Neuronal stem cell (in vitro differentiated cells): ENCODE measurements at regions not wholly inside any gene's neighbourhood (a gene's known extent, or its start where the extent isn't known, plus 50 kb on each side); places are given as distances from the start of the nearest gene placed in this dataset. TPM values are rescaled to one million over a fixed set of nuclear protein-coding genes. Genes with fewer than 3 reads are reported as not detected.
A peak's percentile ranks its signal among the peaks of the same experiment; 100 is the strongest.

Source experiments
- DNase-seq: peaks from one replicate; pipeline ENCODE4 v3.0.0-alpha.2; 2013; ENCODE audit warnings: low spot score
- H2AFZ ChIP-seq: one replicate; pipeline ENCODE4 v1.6.1; 2013; ENCODE audit warnings: mild to moderate bottlenecking, low read length, inconsistent platforms
- H2AK5ac ChIP-seq: 2 replicates; pipeline ENCODE4 v1.6.1; 2013; ENCODE audit warnings: low read depth, mild to moderate bottlenecking, inconsistent platforms, low read length, moderate library complexity, mixed read lengths
- H2BK120ac ChIP-seq: 2 replicates; pipeline ENCODE4 v1.6.1; 2013; ENCODE audit warnings: low read depth, mild to moderate bottlenecking, inconsistent platforms, low read length, moderate library complexity, mixed read lengths
- H2BK12ac ChIP-seq: one replicate; pipeline ENCODE4 v1.6.1; 2013; ENCODE audit warnings: low read length, inconsistent platforms
- H2BK15ac ChIP-seq: 2 replicates; pipeline ENCODE4 v1.6.1; 2013; ENCODE audit warnings: mild to moderate bottlenecking, low read length, inconsistent platforms, mixed read lengths
- H2BK5ac ChIP-seq: one replicate; pipeline ENCODE4 v1.6.1; 2013; ENCODE audit warnings: inconsistent platforms, mild to moderate bottlenecking, low read length, moderate library complexity
- H3K14ac ChIP-seq: one replicate; pipeline ENCODE4 v1.6.1; 2013; ENCODE audit warnings: low read length, inconsistent platforms
- H3K18ac ChIP-seq: 2 replicates; pipeline ENCODE4 v1.6.1; 2013; ENCODE audit warnings: low read length, inconsistent platforms
- H3K23ac ChIP-seq: 2 replicates; pipeline ENCODE4 v1.6.1; 2013; ENCODE audit warnings: low read depth, mild to moderate bottlenecking, mixed read lengths, low read length, inconsistent platforms; ENCODE audit not compliant: poor library complexity
- H3K27ac ChIP-seq: replicated peaks from 3 replicates; pipeline ENCODE4 v1.5.1; 2013; ENCODE audit warnings: low read length, inconsistent platforms
- H3K27me3 ChIP-seq, 3 experiments: 2 replicates each; pipeline ENCODE4 v1.6.1; 2013; ENCODE audit warnings: low read length in 3 of 3, mild to moderate bottlenecking in 2 of 3, inconsistent platforms in 1 of 3, low read depth in 1 of 3, mixed read lengths in 1 of 3, moderate library complexity in 1 of 3; ENCODE audit not compliant: control insufficient read depth in 3 of 3, insufficient read depth in 3 of 3
- H3K36me3 ChIP-seq, 2 donors: replicated peaks in 1 of 2; 2 replicates each; pipeline ENCODE4 v1.6.1; 2013; ENCODE audit warnings: low read length in 2 of 2; ENCODE audit not compliant: control insufficient read depth in 2 of 2, insufficient read depth in 2 of 2
- H3K4ac ChIP-seq: 2 replicates; pipeline ENCODE4 v1.6.1; 2013; ENCODE audit warnings: inconsistent platforms, mild to moderate bottlenecking, low read length, moderate library complexity
- H3K4me1 ChIP-seq, 2 donors: 1 replicate in 1 of 2; 2 replicates in 1 of 2; pipeline ENCODE4 v1.6.1; 2013; ENCODE audit warnings: low read length in 2 of 2, low read depth in 1 of 2; ENCODE audit not compliant: control insufficient read depth in 2 of 2, insufficient read depth in 1 of 2
- H3K4me2 ChIP-seq: one replicate; pipeline ENCODE4 v1.6.1; 2013; ENCODE audit warnings: mild to moderate bottlenecking, low read length, inconsistent platforms; ENCODE audit not compliant: insufficient read depth, poor library complexity, severe bottlenecking
- H3K4me3 ChIP-seq, 2 donors: 2 replicates each; pipeline ENCODE4 v1.5.1; 2013; ENCODE audit warnings: low read length in 2 of 2, mild to moderate bottlenecking in 2 of 2, inconsistent platforms in 1 of 2, moderate library complexity in 1 of 2
- H3K79me1 ChIP-seq: one replicate; pipeline ENCODE4 v1.6.1; 2013; ENCODE audit warnings: low read depth, mild to moderate bottlenecking, inconsistent platforms, low read length, moderate library complexity
- H3K9ac ChIP-seq: one replicate; pipeline ENCODE4 v1.6.1; 2013; ENCODE audit warnings: mild to moderate bottlenecking, low read depth, low read length, inconsistent platforms; ENCODE audit not compliant: poor library complexity
- H3K9me3 ChIP-seq, 2 donors: replicated peaks in 1 of 2; 2 replicates each; pipeline versions ENCODE3 to v1.6.1; 2013; ENCODE audit warnings: low read length in 2 of 2, mild to moderate bottlenecking in 2 of 2, inconsistent platforms in 1 of 2, low read depth in 1 of 2, mixed read lengths in 1 of 2, moderate library complexity in 1 of 2; ENCODE audit not compliant: control insufficient read depth in 2 of 2, insufficient read depth in 1 of 2
- H4K8ac ChIP-seq: one replicate; pipeline ENCODE4 v1.6.1; 2013; ENCODE audit warnings: low read depth, mild to moderate bottlenecking, inconsistent platforms, low read length, moderate library complexity
- H4K91ac ChIP-seq: one replicate; pipeline ENCODE4 v1.6.1; 2013; ENCODE audit warnings: low read length, low read depth, mild to moderate bottlenecking, inconsistent platforms; ENCODE audit not compliant: poor library complexity
- WGBS, 2 donors: extraction: QIAGEN DNeasy Blood & Tissue Kit; methylation state at CpG; one replicate each; pipeline ENCODE4 v1.1.7; 2013; ENCODE audit warnings: missing lambda C conversion rate in 2 of 2, mixed read lengths in 1 of 2; ENCODE audit not compliant: insufficient read length in 2 of 2, insufficient replicate concordance in 1 of 2; ENCODE audit errors: extremely low coverage in 2 of 2; 5-methylcytosine and 5-hydroxymethylcytosine counted together
- small RNA-seq: library from polyadenylated mRNA; stranded (forward); fragments of <200 nt; extraction: miRNeasy Mini kit (QIAGEN cat#:217004); gene quantifications from one replicate; pipeline ENCODE3, GENCODE V24; 2013; ENCODE audit not compliant: insufficient read depth

DNA sequence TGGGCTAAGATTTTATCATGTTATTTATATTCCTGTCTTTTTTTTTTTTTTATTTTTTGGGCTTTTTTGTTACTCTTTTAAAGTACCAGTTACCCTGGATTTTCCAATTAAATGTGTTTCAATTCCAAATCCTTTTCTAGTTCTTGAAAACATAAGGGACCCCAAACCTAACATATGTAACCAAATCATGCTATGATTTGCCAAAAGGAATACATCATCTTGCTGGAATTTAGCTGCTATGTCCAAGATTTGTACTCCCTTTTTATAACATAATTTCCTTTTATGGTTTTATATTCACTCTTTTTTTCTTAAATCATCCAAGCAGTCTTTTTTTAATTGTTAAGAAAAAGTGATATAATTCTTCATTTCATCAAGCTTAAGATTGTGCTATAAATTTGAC lies 60.9 kb upstream of the DSEL start:
- H3K4me2 ChIP-seq, result no peak overlapping the region

DNA sequence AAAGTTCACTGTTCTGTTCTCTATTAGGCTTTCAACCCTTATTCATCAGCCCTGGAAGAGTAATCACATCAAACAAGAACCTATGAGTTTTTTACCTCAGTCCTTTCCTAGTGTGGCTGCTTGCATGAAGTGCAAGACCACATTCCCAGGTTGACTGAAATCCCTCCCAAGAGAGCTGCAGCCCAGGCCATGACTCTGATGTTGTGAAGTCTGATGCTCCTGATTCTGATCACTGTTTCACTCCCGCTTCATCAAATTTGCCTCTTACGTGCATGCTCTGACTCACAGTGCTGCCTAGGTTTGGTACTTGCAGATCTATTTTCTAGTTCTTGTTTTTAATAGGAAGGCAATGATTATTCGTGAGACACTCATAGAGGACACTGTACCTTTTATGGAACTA lies 58.2 kb upstream of the DSEL start:
- DNase-seq, result no peak
- no peak overlapping the region for H4K8ac ChIP-seq
- no peak overlapping the region for H2BK120ac ChIP-seq
- H2BK12ac ChIP-seq, result no peak overlapping the region
- no peak overlapping the region for H2AK5ac ChIP-seq
- H3K18ac ChIP-seq, result no peak overlapping the region
- no peaks in the 10 kb centered on the region for H3K36me3 ChIP-seq
- no peak overlapping the region for H3K9ac ChIP-seq
- H3K4ac ChIP-seq, result no peak overlapping the region
- H3K4me3 ChIP-seq, result no peak overlapping the region
- H3K9me3 ChIP-seq, result no peaks in the 10 kb centered on the region
- no peak overlapping the region for H2BK5ac ChIP-seq
- H3K27ac ChIP-seq, result no peak overlapping the region
- no peak overlapping the region for H2BK15ac ChIP-seq
- H2AFZ ChIP-seq, result no peak overlapping the region
- no peak overlapping the region for H3K4me2 ChIP-seq
- H3K4me1 ChIP-seq, result no peaks in the 10 kb centered on the region
- H3K14ac ChIP-seq, result no peak overlapping the region
- no peak overlapping the region for H3K23ac ChIP-seq
- no CpG with 5 or more reads among the region's 3 CpGs for WGBS, 2 donors
- no peaks in the 10 kb centered on the region for H3K27me3 ChIP-seq
- no peak overlapping the region for H4K91ac ChIP-seq
- H3K79me1 ChIP-seq, result no peaks in the 10 kb centered on the region

More for the DNA sequence above, 60.9 kb upstream of the DSEL start:
- Histone ChIP-seq H3K14ac (no peak overlapping the region), H2AK5ac (no peak overlapping the region), H2BK120ac (no peak overlapping the region), H3K4ac (no peak overlapping the region), H4K8ac (no peak overlapping the region), H3K27me3 (no peaks in the 10 kb centered on the region), H3K9me3 (no peaks in the 10 kb centered on the region), H2BK5ac (no peak overlapping the region), H3K23ac (no peak overlapping the region), H3K79me1 (no peaks in the 10 kb centered on the region), H3K9ac (no peak overlapping the region), H2BK12ac (no peak overlapping the region), H3K4me3 (no peak overlapping the region), H4K91ac (no peak overlapping the region), H3K27ac (no peak overlapping the region), H3K18ac (no peak overlapping the region), H2BK15ac (no peak overlapping the region), H2AFZ (no peak overlapping the region), H3K4me1 (no peaks in the 10 kb centered on the region), H3K36me3 (no peaks in the 10 kb centered on the region)
- no peak for DNase-seq

DNA sequence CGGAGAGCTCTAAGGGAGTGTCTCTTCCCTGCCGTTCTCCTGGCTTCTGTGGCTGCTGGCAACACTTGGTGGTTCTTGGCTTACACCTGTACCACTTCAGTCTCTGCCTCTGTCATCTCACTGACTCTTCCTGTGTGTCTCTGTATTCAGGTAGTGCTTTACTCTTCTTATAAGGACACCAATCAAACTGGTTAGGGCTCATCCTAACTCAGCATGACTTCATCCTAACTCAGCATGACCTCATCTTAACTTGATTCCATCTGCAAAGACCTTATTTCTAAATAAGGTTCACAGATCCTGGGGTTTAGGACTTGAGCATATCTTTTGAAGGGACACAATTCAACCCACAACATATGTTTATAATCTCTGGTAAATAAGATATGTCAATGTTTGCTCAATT lies 51.6 kb upstream of the DSEL start:
- H3K4me3 ChIP-seq, result no peak overlapping the region
- no peak overlapping the region for H2AK5ac ChIP-seq

More for the DNA sequence above, 51.6 kb upstream of the DSEL start:
- no peak overlapping the region for H2BK120ac ChIP-seq
- no peak overlapping the region for H3K23ac ChIP-seq
- no peak overlapping the region for H2BK15ac ChIP-seq
- H3K36me3 ChIP-seq, result no peaks in the 10 kb centered on the region
- H3K9me3 ChIP-seq, result no peaks in the 10 kb centered on the region
- DNase-seq, result no peak
- no peak overlapping the region for H2AFZ ChIP-seq
- H2BK5ac ChIP-seq, result no peak overlapping the region
- peak overlapping the region; percentile 43 for H4K8ac ChIP-seq
- H3K4me2 ChIP-seq, result no peak overlapping the region
- H3K27me3 ChIP-seq, result no peaks in the 10 kb centered on the region
- H3K79me1 ChIP-seq, result no peaks in the 10 kb centered on the region
- H2BK12ac ChIP-seq, result no peak overlapping the region
- no peak overlapping the region for H3K18ac ChIP-seq
- no peak overlapping the region for H3K4ac ChIP-seq
- H3K27ac ChIP-seq, result no peak overlapping the region
- no peaks in the 10 kb centered on the region for H3K4me1 ChIP-seq
- no CpG with 5 or more reads among the region's 2 CpGs for WGBS, 2 donors
- no peak overlapping the region for H3K14ac ChIP-seq
- H4K91ac ChIP-seq, result no peak overlapping the region
- H3K9ac ChIP-seq, result no peak overlapping the region

Small RNAs in the stretch of these regions (small RNA-seq; reads per million reads assigned to genes)
- gene AC067819.1, result not detected
